SK-N-SH treated with all-trans-retinoic acid at 6 μM for 48 hours (cell line): ENCODE measurements at regions not wholly inside any gene's neighbourhood (a gene's known extent, or its start where the extent isn't known, plus 50 kb on each side); places are given as distances from the start of the nearest gene placed in this dataset.

ENCODE experiments used
- ATAC-seq: fragments of 200-7000 bp; cut with Tn5 transposase; 3 replicates; pipeline ENCODE4 v1.9.1; 2020; ENCODE audit warnings: mild to moderate bottlenecking, moderate library complexity
- ARNTL ChIP-seq: fragments of 450-650 bp; formaldehyde crosslinking; IDR thresholded peaks from 2 replicates; pipeline ENCODE4 v1.5.0; 2020; ENCODE audit warnings: low read depth, mild to moderate bottlenecking, moderate library complexity, borderline replicate concordance
- BACH2 ChIP-seq: fragments of 250-450 bp; sonication (Bioruptor Pico); IDR thresholded peaks from 2 replicates; pipeline ENCODE4 v1.9.0; 2021; ENCODE audit warnings: mild to moderate bottlenecking, borderline replicate concordance
- CSDC2 ChIP-seq: fragments of 250-450 bp; sonication (Bioruptor Pico); IDR thresholded peaks from 2 replicates; pipeline ENCODE4 v1.5.0; 2020; ENCODE audit warnings: mild to moderate bottlenecking, moderate library complexity
- ESRRG ChIP-seq: fragments of 250-450 bp; sonication (Bioruptor Pico); IDR thresholded peaks from 2 replicates; pipeline ENCODE4 v1.6.1; 2021; ENCODE audit warnings: mild to moderate bottlenecking
- OSR1 ChIP-seq: fragments of 250-450 bp; sonication (Bioruptor Pico); IDR thresholded peaks from 2 replicates; pipeline ENCODE4 v1.8.0; 2022; ENCODE audit warnings: moderate library complexity, mild to moderate bottlenecking, inconsistent platforms
- RARB ChIP-seq: fragments of 250-450 bp; sonication (Bioruptor Pico); IDR thresholded peaks from 2 replicates; pipeline ENCODE4 v1.8.0; 2021; ENCODE audit warnings: mild to moderate bottlenecking, moderate library complexity
- SNAI2 ChIP-seq: fragments of 250-450 bp; sonication (Bioruptor Pico); IDR thresholded peaks from 2 replicates; pipeline ENCODE4 v1.5.0; 2020; ENCODE audit warnings: mild to moderate bottlenecking, moderate library complexity
- TCF4 ChIP-seq: fragments of 250-450 bp; sonication (Bioruptor Pico); IDR thresholded peaks from 2 replicates; pipeline ENCODE4 v1.8.0; 2021; ENCODE audit warnings: mild to moderate bottlenecking, moderate library complexity, borderline replicate concordance
- TOX ChIP-seq: fragments of 250-450 bp; sonication (Bioruptor Pico); IDR thresholded peaks from 2 replicates; pipeline ENCODE4 v1.8.0; 2021; ENCODE audit warnings: mild to moderate bottlenecking, moderate library complexity, borderline replicate concordance
- ZFP3 ChIP-seq: fragments of 250-450 bp; sonication (Bioruptor Pico); IDR thresholded peaks from 2 replicates; pipeline ENCODE4 v1.5.0; 2020; ENCODE audit warnings: mild to moderate bottlenecking, moderate library complexity
- ZFP30 ChIP-seq: fragments of 450-650 bp; formaldehyde crosslinking; IDR thresholded peaks from 2 replicates; pipeline ENCODE4 v1.5.0; 2022; ENCODE audit warnings: mild to moderate bottlenecking, moderate library complexity
- ZNF70 ChIP-seq: fragments of 450-650 bp; formaldehyde crosslinking; IDR thresholded peaks from 2 replicates; pipeline ENCODE4 v1.5.0; 2020; ENCODE audit warnings: mild to moderate bottlenecking, moderate library complexity
- ZNF8 ChIP-seq: fragments of 450-650 bp; formaldehyde crosslinking; IDR thresholded peaks from 2 replicates; pipeline ENCODE4 v1.5.0; 2020; ENCODE audit warnings: mild to moderate bottlenecking, moderate library complexity
- TF ChIP-seq, protein P1 (sequence below): fragments of 250-450 bp; sonication (Bioruptor Pico); IDR thresholded peaks from 2 replicates; pipeline ENCODE4 v1.5.1; 2021; ENCODE audit warnings: mild to moderate bottlenecking, moderate library complexity
- TF ChIP-seq, protein P2 (sequence below): fragments of 250-450 bp; sonication (Bioruptor Pico); IDR thresholded peaks from 2 replicates; pipeline ENCODE4 v1.8.0; 2021; ENCODE audit warnings: low read depth, mild to moderate bottlenecking, moderate library complexity, borderline replicate concordance
- TF ChIP-seq, protein P3 (sequence below): fragments of 250-450 bp; sonication (Bioruptor Pico); IDR thresholded peaks from 2 replicates; pipeline ENCODE4 v1.5.0; 2020; ENCODE audit warnings: mild to moderate bottlenecking, moderate library complexity
- TF ChIP-seq, protein P4 (sequence below): fragments of 250-450 bp; sonication (Bioruptor Pico); IDR thresholded peaks from 2 replicates; pipeline ENCODE4 v1.8.0; 2020; ENCODE audit warnings: mild to moderate bottlenecking, moderate library complexity, borderline replicate concordance

DNA sequence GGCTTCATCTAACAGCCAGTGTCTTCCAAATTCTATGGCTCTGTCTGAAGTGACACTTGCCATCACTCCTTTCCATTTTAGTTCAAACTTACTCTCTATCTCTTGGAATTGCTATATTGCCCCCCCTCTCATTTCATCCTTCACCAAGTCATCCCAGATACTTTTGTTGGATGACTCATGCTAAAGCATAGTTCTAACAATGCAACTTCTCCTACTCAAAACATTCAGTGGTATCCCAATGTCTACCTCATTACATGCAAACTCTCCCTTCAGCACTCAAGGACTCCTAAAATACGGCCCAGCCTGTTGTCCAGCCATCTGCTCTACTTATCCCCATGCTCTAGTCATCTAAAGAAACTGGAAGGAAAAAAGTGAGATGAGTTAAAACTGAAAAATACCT, 171.6 kb downstream of the RASEF start:
- no peak for ATAC-seq

DNA sequence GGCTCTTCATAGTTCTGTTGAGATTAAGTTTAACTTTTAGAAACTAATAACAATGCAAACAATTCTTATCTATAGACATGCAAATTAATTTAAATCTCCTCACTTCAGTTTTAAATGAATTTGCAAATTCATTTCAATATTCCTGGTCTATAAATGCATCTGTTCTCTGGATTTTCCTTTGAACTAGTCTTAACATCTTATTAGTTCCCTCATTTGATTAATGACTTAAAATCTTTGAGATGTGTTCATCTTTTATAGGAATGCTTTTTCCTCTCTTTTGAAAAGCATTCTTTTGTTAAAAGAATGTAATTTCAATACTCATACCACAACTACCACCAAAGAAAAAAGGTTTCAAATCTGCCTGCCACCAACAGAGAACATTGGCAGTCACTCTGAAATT, 169.4 kb downstream of the RASEF start:
- ATAC-seq, result no peak
- TF ChIP-seq, protein P1, sequence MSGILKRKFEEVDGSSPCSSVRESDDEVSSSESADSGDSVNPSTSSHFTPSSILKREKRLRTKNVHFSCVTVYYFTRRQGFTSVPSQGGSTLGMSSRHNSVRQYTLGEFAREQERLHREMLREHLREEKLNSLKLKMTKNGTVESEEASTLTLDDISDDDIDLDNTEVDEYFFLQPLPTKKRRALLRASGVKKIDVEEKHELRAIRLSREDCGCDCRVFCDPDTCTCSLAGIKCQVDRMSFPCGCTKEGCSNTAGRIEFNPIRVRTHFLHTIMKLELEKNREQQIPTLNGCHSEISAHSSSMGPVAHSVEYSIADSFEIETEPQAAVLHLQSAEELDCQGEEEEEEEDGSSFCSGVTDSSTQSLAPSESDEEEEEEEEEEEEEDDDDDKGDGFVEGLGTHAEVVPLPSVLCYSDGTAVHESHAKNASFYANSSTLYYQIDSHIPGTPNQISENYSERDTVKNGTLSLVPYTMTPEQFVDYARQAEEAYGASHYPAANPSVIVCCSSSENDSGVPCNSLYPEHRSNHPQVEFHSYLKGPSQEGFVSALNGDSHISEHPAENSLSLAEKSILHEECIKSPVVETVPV (CRISPR knock-in tag), result no peak
- TF ChIP-seq SNAI2 (CRISPR knock-in tag) (no peak), RARB (CRISPR knock-in tag) (no peak), OSR1 (CRISPR knock-in tag) (no peak), TCF4 (CRISPR knock-in tag) (no peak), BACH2 (CRISPR knock-in tag) (no peak)
- TF ChIP-seq, protein P2, sequence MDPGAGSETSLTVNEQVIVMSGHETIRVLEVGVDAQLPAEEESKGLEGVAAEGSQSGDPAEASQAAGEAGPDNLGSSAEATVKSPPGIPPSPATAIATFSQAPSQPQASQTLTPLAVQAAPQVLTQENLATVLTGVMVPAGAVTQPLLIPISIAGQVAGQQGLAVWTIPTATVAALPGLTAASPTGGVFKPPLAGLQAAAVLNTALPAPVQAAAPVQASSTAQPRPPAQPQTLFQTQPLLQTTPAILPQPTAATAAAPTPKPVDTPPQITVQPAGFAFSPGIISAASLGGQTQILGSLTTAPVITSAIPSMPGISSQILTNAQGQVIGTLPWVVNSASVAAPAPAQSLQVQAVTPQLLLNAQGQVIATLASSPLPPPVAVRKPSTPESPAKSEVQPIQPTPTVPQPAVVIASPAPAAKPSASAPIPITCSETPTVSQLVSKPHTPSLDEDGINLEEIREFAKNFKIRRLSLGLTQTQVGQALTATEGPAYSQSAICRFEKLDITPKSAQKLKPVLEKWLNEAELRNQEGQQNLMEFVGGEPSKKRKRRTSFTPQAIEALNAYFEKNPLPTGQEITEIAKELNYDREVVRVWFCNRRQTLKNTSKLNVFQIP (CRISPR knock-in tag), result no peak
- TF ChIP-seq, protein P3, sequence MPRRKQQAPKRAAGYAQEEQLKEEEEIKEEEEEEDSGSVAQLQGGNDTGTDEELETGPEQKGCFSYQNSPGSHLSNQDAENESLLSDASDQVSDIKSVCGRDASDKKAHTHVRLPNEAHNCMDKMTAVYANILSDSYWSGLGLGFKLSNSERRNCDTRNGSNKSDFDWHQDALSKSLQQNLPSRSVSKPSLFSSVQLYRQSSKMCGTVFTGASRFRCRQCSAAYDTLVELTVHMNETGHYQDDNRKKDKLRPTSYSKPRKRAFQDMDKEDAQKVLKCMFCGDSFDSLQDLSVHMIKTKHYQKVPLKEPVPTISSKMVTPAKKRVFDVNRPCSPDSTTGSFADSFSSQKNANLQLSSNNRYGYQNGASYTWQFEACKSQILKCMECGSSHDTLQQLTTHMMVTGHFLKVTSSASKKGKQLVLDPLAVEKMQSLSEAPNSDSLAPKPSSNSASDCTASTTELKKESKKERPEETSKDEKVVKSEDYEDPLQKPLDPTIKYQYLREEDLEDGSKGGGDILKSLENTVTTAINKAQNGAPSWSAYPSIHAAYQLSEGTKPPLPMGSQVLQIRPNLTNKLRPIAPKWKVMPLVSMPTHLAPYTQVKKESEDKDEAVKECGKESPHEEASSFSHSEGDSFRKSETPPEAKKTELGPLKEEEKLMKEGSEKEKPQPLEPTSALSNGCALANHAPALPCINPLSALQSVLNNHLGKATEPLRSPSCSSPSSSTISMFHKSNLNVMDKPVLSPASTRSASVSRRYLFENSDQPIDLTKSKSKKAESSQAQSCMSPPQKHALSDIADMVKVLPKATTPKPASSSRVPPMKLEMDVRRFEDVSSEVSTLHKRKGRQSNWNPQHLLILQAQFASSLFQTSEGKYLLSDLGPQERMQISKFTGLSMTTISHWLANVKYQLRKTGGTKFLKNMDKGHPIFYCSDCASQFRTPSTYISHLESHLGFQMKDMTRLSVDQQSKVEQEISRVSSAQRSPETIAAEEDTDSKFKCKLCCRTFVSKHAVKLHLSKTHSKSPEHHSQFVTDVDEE (CRISPR knock-in tag), result no peak

More for the DNA sequence above, 171.6 kb downstream of the RASEF start:
- no peak for TF ChIP-seq BACH2 (CRISPR knock-in tag)
- no peak for TF ChIP-seq ZFP30
- TF ChIP-seq ZNF70 (CRISPR knock-in tag), result no peak
- no peak for TF ChIP-seq ARNTL
- no peak for TF ChIP-seq ESRRG (CRISPR knock-in tag)
- no peak for TF ChIP-seq RARB (CRISPR knock-in tag)
- TF ChIP-seq ZFP3, result no peak
- TF ChIP-seq, protein P4, sequence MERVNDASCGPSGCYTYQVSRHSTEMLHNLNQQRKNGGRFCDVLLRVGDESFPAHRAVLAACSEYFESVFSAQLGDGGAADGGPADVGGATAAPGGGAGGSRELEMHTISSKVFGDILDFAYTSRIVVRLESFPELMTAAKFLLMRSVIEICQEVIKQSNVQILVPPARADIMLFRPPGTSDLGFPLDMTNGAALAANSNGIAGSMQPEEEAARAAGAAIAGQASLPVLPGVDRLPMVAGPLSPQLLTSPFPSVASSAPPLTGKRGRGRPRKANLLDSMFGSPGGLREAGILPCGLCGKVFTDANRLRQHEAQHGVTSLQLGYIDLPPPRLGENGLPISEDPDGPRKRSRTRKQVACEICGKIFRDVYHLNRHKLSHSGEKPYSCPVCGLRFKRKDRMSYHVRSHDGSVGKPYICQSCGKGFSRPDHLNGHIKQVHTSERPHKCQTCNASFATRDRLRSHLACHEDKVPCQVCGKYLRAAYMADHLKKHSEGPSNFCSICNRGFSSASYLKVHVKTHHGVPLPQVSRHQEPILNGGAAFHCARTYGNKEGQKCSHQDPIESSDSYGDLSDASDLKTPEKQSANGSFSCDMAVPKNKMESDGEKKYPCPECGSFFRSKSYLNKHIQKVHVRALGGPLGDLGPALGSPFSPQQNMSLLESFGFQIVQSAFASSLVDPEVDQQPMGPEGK (CRISPR knock-in tag), result no peak
- no peak for TF ChIP-seq CSDC2 (CRISPR knock-in tag)
- TF ChIP-seq SNAI2 (CRISPR knock-in tag), result no peak
- TF ChIP-seq OSR1 (CRISPR knock-in tag), result no peak
- TF ChIP-seq ZNF8 (CRISPR knock-in tag), result no peak

DNA sequence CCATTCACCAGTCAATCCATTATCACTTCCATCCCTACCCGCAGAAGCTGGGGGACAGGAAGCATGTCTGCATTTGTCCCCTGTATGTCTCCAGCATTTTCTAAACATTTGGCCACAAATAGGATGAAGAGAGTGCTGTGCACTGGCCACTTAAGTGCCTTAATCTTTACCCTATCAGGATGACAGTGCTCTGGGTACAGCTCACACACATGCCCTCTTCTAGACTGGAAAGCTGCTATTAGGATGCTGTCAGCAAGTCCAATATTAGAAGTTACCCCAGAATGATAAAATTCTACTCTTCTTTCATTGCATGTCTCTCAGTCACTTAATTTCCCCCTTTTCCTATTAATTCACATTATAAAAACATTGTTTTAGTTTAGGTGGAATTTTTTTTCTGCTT, 168.4 kb downstream of the RASEF start:
- no peak for ATAC-seq
- TF ChIP-seq, protein P4 (CRISPR knock-in tag), result no peak
- no peak for TF ChIP-seq TOX

DNA sequence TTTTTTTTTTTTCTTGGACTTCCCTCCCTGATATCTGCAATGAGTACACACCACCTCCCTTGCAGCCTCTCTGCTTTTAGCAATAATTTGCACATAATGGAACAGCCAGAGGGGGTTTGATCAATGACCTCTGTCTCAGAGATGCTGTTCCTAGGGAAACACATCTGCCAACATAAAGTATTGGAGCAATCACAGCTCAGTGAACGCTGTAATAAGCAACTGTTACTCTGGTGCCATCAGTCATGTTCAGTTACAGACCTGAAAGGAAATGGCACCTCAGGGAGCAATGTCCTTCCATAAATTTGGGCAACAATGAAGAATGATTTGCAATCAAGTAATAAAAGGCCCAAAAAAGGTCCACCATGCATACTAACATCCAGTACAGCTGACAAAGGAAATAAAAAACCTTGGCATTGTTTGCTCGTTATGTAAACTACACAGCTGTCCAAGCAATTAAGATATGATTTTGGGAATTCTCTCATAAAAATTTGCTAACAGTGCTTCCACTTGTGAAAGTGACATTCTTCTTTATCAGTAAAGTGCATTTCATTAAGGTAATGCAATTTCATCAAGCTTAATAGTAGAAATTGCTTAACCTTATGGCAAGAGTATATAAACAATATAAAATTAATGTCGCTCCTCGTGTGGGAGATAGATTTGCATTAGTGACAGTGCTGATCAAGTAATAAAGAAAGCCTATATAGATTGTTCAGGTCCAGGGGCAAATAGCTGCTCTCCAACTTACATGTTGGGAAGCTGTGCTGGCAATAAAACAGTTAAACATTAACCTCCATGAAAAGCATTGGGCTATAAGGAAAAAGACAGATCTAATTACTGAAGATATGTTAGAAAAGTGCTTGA, 167.8 kb downstream of the RASEF start:
- TF ChIP-seq SNAI2 (CRISPR knock-in tag), result no peak
- no peak for ATAC-seq
